Esophagus squamous epithelium (tissue), 4 donors: ENCODE measurements at regions not wholly inside any gene's neighbourhood (a gene's known extent, or its start where the extent isn't known, plus 50 kb on each side); places are given as distances from the start of the nearest gene placed in this dataset.

ENCODE experiments used
- POLR2A ChIP-seq, 4 donors: fragments of 450-650 bp; IDR thresholded peaks; one replicate each; pipeline ENCODE4 v1.6.1; 2017; ENCODE audit warnings: antibody characterized with exemption in 4 of 4, mild to moderate bottlenecking in 4 of 4, moderate library complexity in 3 of 4
- TF ChIP-seq, protein P1 (sequence below), 6 experiments: fragments of 450-650 bp in 4 of 6; fragments of 200-600 bp in 2 of 6; sonication (generic) in 2 of 6; IDR thresholded peaks; one replicate each; pipeline ENCODE4 v1.5.1; 2016 to 2019; ENCODE audit warnings: antibody characterized with exemption in 6 of 6, mild to moderate bottlenecking in 4 of 6, moderate library complexity in 4 of 6

DNA sequence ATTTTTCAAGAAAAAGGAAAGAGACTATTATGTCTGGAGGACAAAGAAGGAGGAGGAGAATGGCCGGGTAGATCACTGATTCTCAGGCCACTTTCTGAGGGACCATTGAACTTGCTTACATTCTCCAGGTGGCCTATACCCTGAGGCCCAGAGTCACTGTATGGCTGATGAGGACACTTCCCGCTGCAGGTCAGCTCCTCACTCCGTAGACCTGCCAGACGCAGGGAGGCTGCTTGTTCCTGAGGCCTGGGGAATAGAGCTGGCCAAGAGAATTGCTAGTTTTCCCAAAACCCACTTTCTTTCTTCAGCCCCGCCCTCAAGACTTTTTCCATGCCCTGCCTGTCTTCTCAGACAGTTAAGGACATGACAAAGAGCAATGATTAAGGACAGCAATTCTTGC is 510.5 kb upstream of the TBX3 start:
- TF ChIP-seq, protein P1, sequence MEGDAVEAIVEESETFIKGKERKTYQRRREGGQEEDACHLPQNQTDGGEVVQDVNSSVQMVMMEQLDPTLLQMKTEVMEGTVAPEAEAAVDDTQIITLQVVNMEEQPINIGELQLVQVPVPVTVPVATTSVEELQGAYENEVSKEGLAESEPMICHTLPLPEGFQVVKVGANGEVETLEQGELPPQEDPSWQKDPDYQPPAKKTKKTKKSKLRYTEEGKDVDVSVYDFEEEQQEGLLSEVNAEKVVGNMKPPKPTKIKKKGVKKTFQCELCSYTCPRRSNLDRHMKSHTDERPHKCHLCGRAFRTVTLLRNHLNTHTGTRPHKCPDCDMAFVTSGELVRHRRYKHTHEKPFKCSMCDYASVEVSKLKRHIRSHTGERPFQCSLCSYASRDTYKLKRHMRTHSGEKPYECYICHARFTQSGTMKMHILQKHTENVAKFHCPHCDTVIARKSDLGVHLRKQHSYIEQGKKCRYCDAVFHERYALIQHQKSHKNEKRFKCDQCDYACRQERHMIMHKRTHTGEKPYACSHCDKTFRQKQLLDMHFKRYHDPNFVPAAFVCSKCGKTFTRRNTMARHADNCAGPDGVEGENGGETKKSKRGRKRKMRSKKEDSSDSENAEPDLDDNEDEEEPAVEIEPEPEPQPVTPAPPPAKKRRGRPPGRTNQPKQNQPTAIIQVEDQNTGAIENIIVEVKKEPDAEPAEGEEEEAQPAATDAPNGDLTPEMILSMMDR (IDR thresholded peaks at IDR 0.05): no peak
- TF ChIP-seq POLR2A (IDR thresholded peaks at IDR 0.05): no peak
